Thyroid gland (tissue), 4 donors: ENCODE measurements at regions not wholly inside any gene's neighbourhood (a gene's known extent, or its start where the extent isn't known, plus 50 kb on each side); places are given as distances from the start of the nearest gene placed in this dataset.

Experiments
- POLR2A ChIP-seq, 2 donors: fragments of 450-650 bp; IDR thresholded peaks; one replicate each; pipeline ENCODE4 v1.6.1; 2017; ENCODE audit warnings: antibody characterized with exemption in 2 of 2, mild to moderate bottlenecking in 2 of 2, moderate library complexity in 1 of 2
- TF ChIP-seq, protein P1 (sequence below), 6 experiments: fragments of 200-600 bp in 3 of 6; fragments of 450-650 bp in 3 of 6; sonication (generic) in 3 of 6; IDR thresholded peaks; one replicate each; pipeline ENCODE4 v1.5.1; 2016 to 2019; ENCODE audit warnings: antibody characterized with exemption in 6 of 6, mild to moderate bottlenecking in 2 of 6, inconsistent platforms in 1 of 6, moderate library complexity in 1 of 6

DNA sequence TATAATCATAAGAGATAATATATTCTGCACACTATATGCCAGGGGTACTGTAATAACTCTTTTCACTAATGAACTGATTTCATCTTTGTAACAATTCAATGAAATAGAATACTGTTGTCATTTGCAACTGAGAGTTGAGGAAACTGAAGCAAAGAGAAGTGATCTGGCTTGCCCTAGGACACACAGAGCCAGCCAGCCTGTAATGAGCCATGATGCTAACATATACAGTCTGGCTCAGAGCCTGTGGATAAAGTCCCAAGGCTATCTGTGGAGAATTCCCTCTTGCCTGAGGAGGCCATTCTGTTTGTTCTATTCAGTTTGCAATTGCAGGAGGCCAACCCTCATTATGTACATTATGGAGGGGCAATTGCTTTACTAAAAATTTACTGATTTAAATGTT lies 241.3 kb downstream of the CXCL12 start:
- no peak for TF ChIP-seq POLR2A (IDR thresholded peaks at IDR 0.05)
- TF ChIP-seq, protein P1, sequence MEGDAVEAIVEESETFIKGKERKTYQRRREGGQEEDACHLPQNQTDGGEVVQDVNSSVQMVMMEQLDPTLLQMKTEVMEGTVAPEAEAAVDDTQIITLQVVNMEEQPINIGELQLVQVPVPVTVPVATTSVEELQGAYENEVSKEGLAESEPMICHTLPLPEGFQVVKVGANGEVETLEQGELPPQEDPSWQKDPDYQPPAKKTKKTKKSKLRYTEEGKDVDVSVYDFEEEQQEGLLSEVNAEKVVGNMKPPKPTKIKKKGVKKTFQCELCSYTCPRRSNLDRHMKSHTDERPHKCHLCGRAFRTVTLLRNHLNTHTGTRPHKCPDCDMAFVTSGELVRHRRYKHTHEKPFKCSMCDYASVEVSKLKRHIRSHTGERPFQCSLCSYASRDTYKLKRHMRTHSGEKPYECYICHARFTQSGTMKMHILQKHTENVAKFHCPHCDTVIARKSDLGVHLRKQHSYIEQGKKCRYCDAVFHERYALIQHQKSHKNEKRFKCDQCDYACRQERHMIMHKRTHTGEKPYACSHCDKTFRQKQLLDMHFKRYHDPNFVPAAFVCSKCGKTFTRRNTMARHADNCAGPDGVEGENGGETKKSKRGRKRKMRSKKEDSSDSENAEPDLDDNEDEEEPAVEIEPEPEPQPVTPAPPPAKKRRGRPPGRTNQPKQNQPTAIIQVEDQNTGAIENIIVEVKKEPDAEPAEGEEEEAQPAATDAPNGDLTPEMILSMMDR (IDR thresholded peaks at IDR 0.05) = no peak
